ENCODE measurements at regions not wholly inside any gene's neighbourhood (a gene's known extent, or its start where the extent isn't known, plus 50 kb on each side); places are given as distances from the start of the nearest gene placed in this dataset.

DNA sequence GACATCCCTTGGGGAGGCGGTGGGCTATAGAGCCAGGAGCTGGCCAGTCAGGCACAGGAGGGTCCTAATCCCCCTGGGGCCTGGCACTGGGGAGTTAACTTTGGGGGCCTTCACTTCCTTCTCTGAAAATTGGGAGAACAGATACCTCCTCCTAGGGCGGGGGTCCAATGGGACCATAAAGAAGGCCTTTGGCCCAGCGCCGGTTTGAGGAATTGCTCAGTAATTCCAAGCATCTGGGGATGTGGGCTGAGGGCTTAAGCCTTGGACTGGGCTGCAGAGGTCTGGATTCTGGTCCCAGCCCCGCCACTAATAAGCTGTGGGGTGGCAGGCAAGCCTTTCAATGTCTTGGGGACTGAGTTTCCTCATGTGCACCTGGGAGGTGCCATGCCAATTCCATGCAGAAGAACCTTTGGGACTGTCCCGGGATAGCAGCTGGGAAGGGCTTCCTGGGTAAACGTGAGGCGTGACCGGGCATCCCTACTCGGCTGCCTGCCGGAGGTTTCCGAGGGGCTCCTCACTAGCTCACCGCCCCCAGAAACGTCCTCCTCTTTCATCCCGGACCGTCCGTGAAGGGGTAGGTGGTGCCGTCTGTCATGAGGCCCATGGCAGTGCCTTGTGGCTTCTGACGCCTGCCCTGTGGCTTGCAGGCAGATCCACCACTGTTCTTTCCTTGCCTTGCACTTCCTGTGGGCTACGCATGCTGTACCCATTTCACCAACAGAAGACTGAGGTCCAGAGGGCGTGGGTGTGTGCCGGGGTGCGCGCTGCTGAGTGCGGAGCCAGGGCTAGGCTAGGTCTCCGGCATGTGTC is 67.4 kb upstream of the HPCAL1 start:
- H3K9me3 ChIP-seq = no peaks in the 10 kb centered on the region
- no peak for DNase-seq
- TF ChIP-seq, protein P1, sequence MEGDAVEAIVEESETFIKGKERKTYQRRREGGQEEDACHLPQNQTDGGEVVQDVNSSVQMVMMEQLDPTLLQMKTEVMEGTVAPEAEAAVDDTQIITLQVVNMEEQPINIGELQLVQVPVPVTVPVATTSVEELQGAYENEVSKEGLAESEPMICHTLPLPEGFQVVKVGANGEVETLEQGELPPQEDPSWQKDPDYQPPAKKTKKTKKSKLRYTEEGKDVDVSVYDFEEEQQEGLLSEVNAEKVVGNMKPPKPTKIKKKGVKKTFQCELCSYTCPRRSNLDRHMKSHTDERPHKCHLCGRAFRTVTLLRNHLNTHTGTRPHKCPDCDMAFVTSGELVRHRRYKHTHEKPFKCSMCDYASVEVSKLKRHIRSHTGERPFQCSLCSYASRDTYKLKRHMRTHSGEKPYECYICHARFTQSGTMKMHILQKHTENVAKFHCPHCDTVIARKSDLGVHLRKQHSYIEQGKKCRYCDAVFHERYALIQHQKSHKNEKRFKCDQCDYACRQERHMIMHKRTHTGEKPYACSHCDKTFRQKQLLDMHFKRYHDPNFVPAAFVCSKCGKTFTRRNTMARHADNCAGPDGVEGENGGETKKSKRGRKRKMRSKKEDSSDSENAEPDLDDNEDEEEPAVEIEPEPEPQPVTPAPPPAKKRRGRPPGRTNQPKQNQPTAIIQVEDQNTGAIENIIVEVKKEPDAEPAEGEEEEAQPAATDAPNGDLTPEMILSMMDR (IDR thresholded peaks at IDR 0.05) = no peak
- H3K27ac ChIP-seq = no peak overlapping the region
- H3K9ac ChIP-seq (ENCODE audit: low read depth in 2 of 2, low read length in 2 of 2) = no peak overlapping the region
- intact Hi-C loops (cut with DNase I) = no loop called here
- no peaks in the 10 kb centered on the region for H3K4me1 ChIP-seq
- H3K36me3 ChIP-seq = no peaks in the 10 kb centered on the region
- no peaks in the 10 kb centered on the region for H3K27me3 ChIP-seq
- no peak overlapping the region for H3K4me3 ChIP-seq

DNA sequence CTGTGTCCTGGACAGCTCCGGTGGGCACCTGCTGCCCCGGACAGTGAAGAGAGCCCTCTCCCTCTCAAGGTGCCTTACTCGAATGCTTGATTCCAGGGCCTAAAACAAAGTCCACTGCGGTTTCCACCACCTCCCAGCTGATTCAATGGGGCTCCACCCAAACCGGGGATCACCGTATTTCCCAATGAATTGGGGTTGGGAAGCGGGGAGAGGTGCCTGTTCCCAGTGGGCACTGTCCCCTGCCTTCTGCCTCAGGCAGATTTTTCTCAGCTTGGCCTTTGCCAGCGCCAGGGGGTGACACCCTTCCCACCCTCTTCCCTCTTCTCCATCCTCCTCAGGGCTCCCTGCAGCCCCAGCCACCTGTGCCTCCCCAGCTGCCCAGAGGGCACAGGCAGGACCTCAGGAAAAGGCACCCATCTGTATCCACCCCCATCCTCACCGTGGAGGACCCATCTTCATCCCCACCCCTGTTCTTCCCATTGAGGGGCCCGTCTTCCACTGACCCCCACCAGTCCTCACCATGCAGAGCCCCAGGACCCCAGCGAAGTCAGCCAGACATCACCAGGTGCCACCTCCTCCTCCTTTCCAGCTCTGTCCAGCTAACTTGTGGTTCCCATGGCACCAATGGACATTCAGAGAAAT is 66.7 kb upstream of the HPCAL1 start:
- no peak for DNase-seq
- no peak overlapping the region for H3K9ac ChIP-seq (ENCODE audit: low read depth in 2 of 2, low read length in 2 of 2)
- no peak overlapping the region for H3K27ac ChIP-seq
- TF ChIP-seq, protein P1 (IDR thresholded peaks at IDR 0.05) = no peak
- no peaks in the 10 kb centered on the region for H3K9me3 ChIP-seq
- H3K36me3 ChIP-seq = no peaks in the 10 kb centered on the region
- H3K4me1 ChIP-seq = no peaks in the 10 kb centered on the region
- H3K27me3 ChIP-seq = no peaks in the 10 kb centered on the region
- H3K4me3 ChIP-seq = no peak overlapping the region
- intact Hi-C loops (cut with DNase I) = no loop called here

DNA sequence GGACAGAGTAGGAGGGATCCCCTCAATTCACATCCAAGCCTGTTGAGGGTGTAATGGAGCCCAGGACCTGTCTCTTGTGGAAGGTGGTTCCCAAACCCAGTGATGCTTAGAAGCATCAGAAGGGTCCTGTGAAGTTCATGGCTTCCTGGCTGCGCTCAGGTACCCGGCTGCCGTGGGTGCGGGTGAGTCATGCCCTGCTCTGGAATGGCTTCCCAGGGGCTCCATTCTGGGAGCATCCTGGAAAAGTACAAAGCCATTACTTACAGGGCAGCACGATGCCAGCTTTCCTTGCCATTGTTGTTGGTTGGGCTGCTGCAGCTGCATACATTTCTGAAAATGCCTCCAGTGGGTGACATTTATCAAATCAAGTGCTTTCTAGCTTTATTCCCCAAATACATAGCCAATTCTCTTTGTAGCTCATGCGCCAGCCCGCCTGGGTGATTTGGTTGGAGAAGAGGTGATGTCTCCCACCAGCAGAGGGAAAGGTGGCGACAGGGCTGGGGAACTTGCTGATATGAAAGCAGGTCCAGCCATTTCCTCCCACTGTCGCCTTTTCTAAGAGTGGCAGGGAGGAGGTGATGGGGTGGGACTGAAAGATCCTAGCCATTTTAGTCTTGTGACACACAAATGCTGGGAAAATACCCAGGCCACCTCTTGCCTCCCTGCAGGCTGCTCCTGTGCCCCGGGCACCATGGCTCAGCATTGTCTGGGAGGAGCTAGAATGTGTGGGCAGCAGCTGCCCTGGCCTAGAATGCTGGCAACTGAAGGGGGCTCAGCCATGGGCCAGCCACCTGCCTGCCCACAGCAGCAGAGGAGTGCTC is 65.9 kb upstream of the HPCAL1 start:
- H3K27ac ChIP-seq = no peak overlapping the region
- DNase-seq = no peak
- H3K4me1 ChIP-seq = no peaks in the 10 kb centered on the region
- intact Hi-C loops (cut with DNase I) = no loop called here
- H3K9ac ChIP-seq (ENCODE audit: low read depth in 2 of 2, low read length in 2 of 2) = no peak overlapping the region
- no peaks in the 10 kb centered on the region for H3K27me3 ChIP-seq
- H3K36me3 ChIP-seq = no peaks in the 10 kb centered on the region
- no peak overlapping the region for H3K4me3 ChIP-seq
- TF ChIP-seq, protein P1 (IDR thresholded peaks at IDR 0.05) = no peak
- no peaks in the 10 kb centered on the region for H3K9me3 ChIP-seq

DNA sequence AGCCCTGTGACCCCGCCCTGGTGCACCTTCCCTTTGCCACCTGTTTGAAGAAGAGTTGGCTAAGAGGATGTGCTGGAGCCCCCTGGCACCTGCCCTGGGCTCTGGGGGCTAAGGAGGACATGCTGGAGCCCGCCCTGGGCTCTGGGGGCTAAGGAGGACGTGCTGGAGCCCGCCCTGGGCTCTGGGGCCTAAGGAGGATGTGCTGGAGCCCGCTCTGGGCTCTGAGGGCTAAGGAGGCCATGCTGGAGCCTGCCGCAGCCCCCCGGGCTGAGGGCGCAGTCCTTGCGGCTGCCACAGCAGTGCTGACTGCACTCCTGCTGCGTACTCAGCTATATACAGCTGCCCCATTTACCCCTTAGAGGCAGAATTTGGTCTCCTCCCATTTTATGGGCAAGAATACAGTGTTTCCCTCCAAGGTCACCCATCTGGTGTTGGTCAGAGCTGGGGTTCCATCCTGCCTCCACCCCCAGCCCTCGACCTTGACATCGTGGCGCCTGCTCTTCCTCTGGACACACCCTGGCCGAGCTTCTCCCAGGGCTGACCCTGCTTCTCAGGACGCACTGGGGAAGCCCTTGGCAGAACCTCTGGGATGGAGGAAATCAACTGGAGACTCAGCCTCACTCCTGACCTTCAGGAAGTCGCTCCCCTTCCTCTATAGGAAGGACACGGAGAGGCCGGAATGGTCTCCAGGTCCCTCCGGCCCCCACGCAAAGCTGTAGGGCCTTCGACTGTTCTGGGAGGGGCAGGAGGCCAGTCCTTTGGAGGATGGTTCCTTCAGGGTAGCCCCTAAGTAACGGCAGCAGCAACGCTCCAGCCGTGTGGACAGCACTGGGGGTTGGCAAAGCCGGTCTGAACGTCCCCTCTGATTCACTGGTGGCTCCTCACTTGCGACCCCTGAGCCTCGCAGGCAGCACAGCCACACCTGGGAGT is 65.0 kb upstream of the HPCAL1 start:
- H3K4me1 ChIP-seq = no peaks in the 10 kb centered on the region
- no peaks in the 10 kb centered on the region for H3K9me3 ChIP-seq
- H3K9ac ChIP-seq (ENCODE audit: low read depth in 2 of 2, low read length in 2 of 2) = no peak overlapping the region
- TF ChIP-seq, protein P1 (IDR thresholded peaks at IDR 0.05) = no peak
- intact Hi-C loops (cut with DNase I) = no loop called here
- no peaks in the 10 kb centered on the region for H3K36me3 ChIP-seq
- no peaks in the 10 kb centered on the region for H3K27me3 ChIP-seq
- H3K27ac ChIP-seq = no peak overlapping the region
- no peak for DNase-seq
- no peak overlapping the region for H3K4me3 ChIP-seq

DNA sequence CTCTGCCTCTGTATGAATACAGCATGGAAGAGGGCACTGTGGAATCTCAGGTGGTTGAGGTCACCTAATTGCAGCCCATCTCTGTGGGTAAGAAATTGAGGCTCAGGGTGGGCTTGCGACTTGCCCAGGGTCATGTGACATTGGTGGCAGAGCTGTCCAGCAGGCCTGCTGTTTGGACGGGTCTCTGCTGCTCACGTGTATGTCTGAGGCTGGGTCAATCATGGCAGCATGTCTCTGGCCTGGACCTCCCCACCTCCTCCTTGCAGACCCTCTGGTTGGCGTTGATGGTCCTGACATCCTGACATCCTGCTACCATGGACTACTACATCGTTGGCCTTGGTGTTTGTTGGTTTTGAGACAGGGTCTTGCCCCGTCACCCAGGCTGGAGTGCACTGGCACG is 64.3 kb upstream of the HPCAL1 start:
- H3K27me3 ChIP-seq = no peaks in the 10 kb centered on the region
- DNase-seq = no peak

More for the DNA sequence above, 64.3 kb upstream of the HPCAL1 start:
- Histone ChIP-seq H3K9me3 (no peaks in the 10 kb centered on the region), H3K9ac (ENCODE audit: low read depth in 2 of 2, low read length in 2 of 2) (no peak overlapping the region), H3K4me3 (no peak overlapping the region), H3K27ac (no peak overlapping the region), H3K36me3 (no peaks in the 10 kb centered on the region), H3K4me1 (no peaks in the 10 kb centered on the region)
- intact Hi-C loops (cut with DNase I) = no loop called here
- TF ChIP-seq, protein P1 (IDR thresholded peaks at IDR 0.05) = no peak

Measured in colonic mucosa (tissue), 4 donors.